Activated naive CD4-positive, alpha-beta T cell treated with anti-CD3 and anti-CD28 coated beads, Interleukin-2, amount 10 ng/mL, durations not matched to agents 7 days and 5 days (primary cell): ENCODE measurements at regions not wholly inside any gene's neighbourhood (a gene's known extent, or its start where the extent isn't known, plus 50 kb on each side); places are given as distances from the start of the nearest gene placed in this dataset.

ENCODE experiments used
- CTCF ChIA-PET: fragments of 350-600 bp; sonication (Branson Sonifier 250); formaldehyde crosslinking; loops from one replicate; lab custom pipeline; 2021; ENCODE audit warnings: antibody characterized with exemption; lab: Charles Lee
- DNase-seq: peaks from one replicate; pipeline ENCODE4 v3.0.0-alpha.2; 2020
- H3K27ac Mint-ChIP-seq: one replicate; pipeline ENCODE4 v1.8.0; 2021; ENCODE audit warnings: mild to moderate bottlenecking, moderate library complexity, mixed read lengths
- H3K27me3 Mint-ChIP-seq: one replicate; pipeline ENCODE4 v1.8.0; 2021; ENCODE audit warnings: mild to moderate bottlenecking, mixed read lengths
- H3K36me3 Mint-ChIP-seq: one replicate; pipeline ENCODE4 v1.8.0; 2021; ENCODE audit warnings: mixed read lengths
- H3K4me1 Mint-ChIP-seq: one replicate; pipeline ENCODE4 v1.8.0; 2021; ENCODE audit warnings: mixed read lengths
- H3K4me3 Mint-ChIP-seq: one replicate; pipeline ENCODE4 v1.8.0; 2021; ENCODE audit warnings: mild to moderate bottlenecking, moderate library complexity, mixed read lengths
- H3K9me3 Mint-ChIP-seq: one replicate; pipeline ENCODE4 v1.8.0; 2021; ENCODE audit warnings: mixed read lengths

DNA sequence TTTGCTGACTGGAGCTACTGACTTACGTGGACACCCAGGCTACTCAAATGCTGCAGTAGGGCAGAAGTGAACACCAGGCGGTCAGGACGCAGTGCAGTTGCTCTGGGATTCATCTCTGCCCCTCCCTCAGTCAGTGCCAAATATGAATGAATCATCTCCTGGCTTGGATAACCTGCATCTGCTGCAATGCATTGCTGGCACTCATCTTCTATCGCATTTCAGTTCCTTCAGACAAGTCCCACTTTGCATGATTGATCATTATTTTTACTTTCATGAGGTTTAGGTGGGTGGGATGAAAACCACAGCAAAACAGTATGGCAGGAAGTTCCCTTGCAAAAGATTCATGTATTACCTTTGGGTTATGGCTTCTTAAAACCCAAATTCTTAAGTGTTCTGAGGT is 224.6 kb upstream of the NRP1 start:
- DNase-seq, result no peak
- Mint-ChIP-seq H3K9me3 (no peaks in the 10 kb centered on the region), H3K36me3 (no peaks in the 10 kb centered on the region), H3K27ac (no peak overlapping the region), H3K4me3 (no peak overlapping the region), H3K4me1 (no peaks in the 10 kb centered on the region), H3K27me3 (no peaks in the 10 kb centered on the region)
- CTCF ChIA-PET, result interaction anchor here (0.7 kb wide), 1 partner anchor 11 kb away, joined by 3 read pairs; no protein-coding TSS in a partner anchor

- Mint-ChIP-seq H3K36me3 (no peaks in the 10 kb centered on the region), H3K9me3 (no peaks in the 10 kb centered on the region), H3K4me3 (no peak overlapping the region), H3K27me3 (no peaks in the 10 kb centered on the region), H3K27ac (no peak overlapping the region), H3K4me1 (no peaks in the 10 kb centered on the region)
- DNase-seq, result no peak
- CTCF ChIA-PET, result no interaction called here
These were observed 222.8 kb upstream of the NRP1 start for GRCh38 chr10:33557313-33557712.

DNA sequence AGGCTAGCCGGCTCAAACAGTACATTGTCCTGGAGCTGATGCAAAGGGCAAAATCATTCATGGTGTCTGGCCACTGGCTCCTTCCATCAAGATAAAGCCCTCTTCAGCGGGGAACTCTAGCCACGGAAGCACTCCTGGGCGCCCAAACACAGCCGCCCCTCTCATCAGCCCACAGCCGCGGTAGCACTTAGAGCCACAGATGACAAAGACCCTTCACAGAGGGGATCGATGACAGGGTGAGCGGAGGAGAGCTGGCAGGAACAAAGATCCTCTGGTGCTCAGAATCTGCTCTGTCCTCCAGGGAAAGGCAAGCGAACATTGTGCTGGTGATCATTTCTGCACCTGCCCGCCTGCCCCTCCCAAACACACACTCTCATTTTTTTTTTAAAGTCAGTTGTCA is 222.2 kb upstream of the NRP1 start:
- no peak overlapping the region for H3K4me3 Mint-ChIP-seq
- CTCF ChIA-PET, result no interaction called here
- H3K4me1 Mint-ChIP-seq, result no peaks in the 10 kb centered on the region
- no peaks in the 10 kb centered on the region for H3K36me3 Mint-ChIP-seq
- no peaks in the 10 kb centered on the region for H3K9me3 Mint-ChIP-seq
- no peaks in the 10 kb centered on the region for H3K27me3 Mint-ChIP-seq
- H3K27ac Mint-ChIP-seq, result no peak overlapping the region
- DNase-seq, result no peak

DNA sequence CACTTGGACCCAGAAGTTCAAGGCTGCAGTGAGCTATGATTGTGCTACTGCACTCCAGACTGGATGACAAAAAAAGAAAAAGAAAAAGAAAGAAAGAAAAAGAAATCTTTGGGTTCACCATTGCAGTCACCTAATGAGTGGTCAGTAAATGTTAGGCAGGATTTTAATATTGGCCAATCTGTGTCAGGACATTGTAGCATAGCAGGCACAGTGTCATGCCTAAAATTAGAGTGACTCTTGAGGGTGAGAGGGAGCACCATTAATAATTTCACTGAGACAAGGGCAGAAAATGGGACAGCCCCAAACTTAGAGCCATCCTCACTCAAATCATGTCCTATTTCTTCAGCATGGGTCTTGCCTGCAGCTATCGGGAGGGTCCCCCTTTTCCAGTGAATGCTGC is 221.6 kb upstream of the NRP1 start:
- H3K9me3 Mint-ChIP-seq, result no peaks in the 10 kb centered on the region
- no peak overlapping the region for H3K4me3 Mint-ChIP-seq
- H3K27ac Mint-ChIP-seq, result no peak overlapping the region
- no peaks in the 10 kb centered on the region for H3K27me3 Mint-ChIP-seq
- H3K36me3 Mint-ChIP-seq, result no peaks in the 10 kb centered on the region
- CTCF ChIA-PET, result no interaction called here
- DNase-seq, result no peak
- H3K4me1 Mint-ChIP-seq, result no peaks in the 10 kb centered on the region

DNA sequence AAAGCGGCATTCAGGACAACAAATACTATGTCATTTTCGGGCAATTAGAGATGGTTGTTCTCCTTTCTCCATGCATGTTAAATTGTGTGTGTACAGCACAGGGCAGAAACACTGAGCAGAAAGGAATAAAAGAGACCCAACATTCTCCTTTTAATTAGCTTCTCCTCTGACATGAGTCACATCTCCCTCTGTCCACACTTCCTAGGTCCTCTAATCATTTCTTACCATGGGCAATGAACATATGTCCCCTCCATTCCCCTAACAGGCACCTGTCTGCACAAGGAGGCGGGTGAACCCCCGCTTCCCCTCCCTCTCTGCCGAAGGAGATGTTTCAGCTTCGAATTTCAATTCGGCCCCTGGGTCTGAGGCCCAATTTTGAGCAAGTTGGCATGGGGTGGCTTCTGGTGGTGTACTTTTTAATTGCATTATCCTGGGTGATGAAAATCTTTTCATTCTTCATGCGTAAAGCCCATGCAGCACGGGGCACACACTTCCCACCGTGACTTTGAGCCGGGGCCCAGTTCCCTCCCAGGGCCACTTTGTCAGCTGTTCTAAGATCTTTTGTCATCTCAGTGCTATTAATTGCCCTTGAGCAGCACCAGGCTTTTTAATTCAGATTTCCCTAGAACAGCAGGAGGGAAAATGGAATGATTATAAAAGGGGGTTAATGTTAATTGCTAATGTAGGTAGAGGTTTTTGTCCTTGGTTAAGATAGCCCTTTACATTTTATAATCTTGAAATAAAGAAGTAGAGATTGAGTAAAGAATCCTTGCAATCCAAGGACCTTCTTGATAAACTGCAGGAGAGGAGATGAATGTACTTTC is 219.5 kb upstream of the NRP1 start:
- CTCF ChIA-PET, result no interaction called here
- H3K4me3 Mint-ChIP-seq, result no peak overlapping the region
- H3K9me3 Mint-ChIP-seq, result no peaks in the 10 kb centered on the region
- no peak overlapping the region for H3K27ac Mint-ChIP-seq
- no peak for DNase-seq
- no peaks in the 10 kb centered on the region for H3K36me3 Mint-ChIP-seq
- no peaks in the 10 kb centered on the region for H3K4me1 Mint-ChIP-seq
- peaks cover 5% of the 10 kb centered on the region for H3K27me3 Mint-ChIP-seq

DNA sequence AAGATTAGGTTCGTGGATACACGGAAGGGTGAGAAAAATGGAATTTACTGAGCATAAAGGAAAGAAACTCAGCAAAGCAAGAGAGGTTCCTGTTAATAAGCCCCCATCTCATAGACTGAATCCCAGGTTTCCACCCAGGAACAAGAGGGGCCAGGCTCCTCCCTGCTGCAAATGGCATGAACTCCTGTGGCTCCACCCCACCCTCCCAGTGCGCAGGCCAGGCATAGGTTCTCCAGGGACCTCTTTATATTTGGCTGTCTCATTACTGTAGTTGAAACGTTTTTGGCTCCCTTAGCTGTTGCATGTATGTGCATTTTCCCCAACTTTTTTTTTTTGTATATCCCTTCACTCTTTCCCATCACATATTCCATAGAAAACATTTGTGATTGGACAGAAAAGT is 217.8 kb upstream of the NRP1 start:
- H3K27ac Mint-ChIP-seq, result no peak overlapping the region
- DNase-seq, result no peak
- H3K9me3 Mint-ChIP-seq, result no peaks in the 10 kb centered on the region
- H3K36me3 Mint-ChIP-seq, result no peaks in the 10 kb centered on the region
- no peak overlapping the region for H3K4me3 Mint-ChIP-seq
- no peaks in the 10 kb centered on the region for H3K4me1 Mint-ChIP-seq
- CTCF ChIA-PET, result interaction anchor here (0.5 kb wide), 1 partner anchor 16 kb away, joined by 3 read pairs; no protein-coding TSS in a partner anchor
- H3K27me3 Mint-ChIP-seq, result peaks cover 5% of the 10 kb centered on the region

GRCh38 chr10:33550811-33551210 is 216.3 kb upstream of the NRP1 start:
- Mint-ChIP-seq H3K27me3 (peaks cover 9% of the 10 kb centered on the region), H3K27ac (no peak overlapping the region), H3K4me1 (no peaks in the 10 kb centered on the region), H3K36me3 (no peaks in the 10 kb centered on the region), H3K4me3 (no peak overlapping the region), H3K9me3 (no peaks in the 10 kb centered on the region)
- CTCF ChIA-PET, result no interaction called here
- DNase-seq, result no peak

- H3K36me3 Mint-ChIP-seq, result no peaks in the 10 kb centered on the region
- DNase-seq, result no peak
- no peak overlapping the region for H3K4me3 Mint-ChIP-seq
- H3K9me3 Mint-ChIP-seq, result no peaks in the 10 kb centered on the region
- peaks cover 9% of the 10 kb centered on the region for H3K27me3 Mint-ChIP-seq
- no peaks in the 10 kb centered on the region for H3K4me1 Mint-ChIP-seq
- no peak overlapping the region for H3K27ac Mint-ChIP-seq
- CTCF ChIA-PET, result interaction anchor here (0.7 kb wide), 1 partner anchor 11 kb away, joined by 3 read pairs; no protein-coding TSS in a partner anchor
These were observed 213.5 kb upstream of the NRP1 start for GRCh38 chr10:33547976-33548375.

DNA sequence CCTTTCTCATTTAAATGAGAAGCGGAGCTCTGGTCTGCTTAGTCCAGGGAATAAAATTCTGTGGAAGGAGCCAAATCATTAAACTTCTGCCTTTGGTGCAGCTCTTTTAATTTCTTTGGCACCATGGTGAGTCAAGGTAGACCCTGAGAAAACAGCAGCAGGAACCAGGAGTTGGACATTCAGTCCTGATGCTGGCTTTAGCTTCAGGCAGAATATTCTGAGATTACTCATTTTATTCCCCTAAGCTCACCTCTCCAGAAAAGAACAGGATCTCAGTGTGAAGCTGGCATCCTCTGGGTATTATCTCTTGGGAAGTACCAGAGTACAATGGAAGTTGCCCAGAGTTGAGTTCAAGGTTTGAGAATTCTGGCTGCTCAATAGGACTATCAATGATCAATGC is 211.6 kb upstream of the NRP1 start:
- H3K36me3 Mint-ChIP-seq, result no peaks in the 10 kb centered on the region
- H3K27ac Mint-ChIP-seq, result no peak overlapping the region
- DNase-seq, result no peak
- H3K4me1 Mint-ChIP-seq, result no peaks in the 10 kb centered on the region
- CTCF ChIA-PET, result no interaction called here
- peaks cover 9% of the 10 kb centered on the region for H3K27me3 Mint-ChIP-seq
- H3K4me3 Mint-ChIP-seq, result no peak overlapping the region
- no peaks in the 10 kb centered on the region for H3K9me3 Mint-ChIP-seq

- Mint-ChIP-seq H3K9me3 (no peaks in the 10 kb centered on the region), H3K27me3 (peaks cover 4% of the 10 kb centered on the region), H3K27ac (no peak overlapping the region), H3K36me3 (no peaks in the 10 kb centered on the region), H3K4me3 (no peak overlapping the region), H3K4me1 (no peaks in the 10 kb centered on the region)
- CTCF ChIA-PET, result no interaction called here
- DNase-seq, result no peak
These were observed 208.5 kb upstream of the NRP1 start for GRCh38 chr10:33542752-33543505.

GRCh38 chr10:33539116-33539515 is 204.6 kb upstream of the NRP1 start:
- Mint-ChIP-seq H3K36me3 (no peaks in the 10 kb centered on the region), H3K27me3 (no peaks in the 10 kb centered on the region), H3K4me1 (no peaks in the 10 kb centered on the region), H3K4me3 (no peak overlapping the region), H3K27ac (no peak overlapping the region), H3K9me3 (no peaks in the 10 kb centered on the region)
- CTCF ChIA-PET, result no interaction called here
- DNase-seq, result no peak

DNA sequence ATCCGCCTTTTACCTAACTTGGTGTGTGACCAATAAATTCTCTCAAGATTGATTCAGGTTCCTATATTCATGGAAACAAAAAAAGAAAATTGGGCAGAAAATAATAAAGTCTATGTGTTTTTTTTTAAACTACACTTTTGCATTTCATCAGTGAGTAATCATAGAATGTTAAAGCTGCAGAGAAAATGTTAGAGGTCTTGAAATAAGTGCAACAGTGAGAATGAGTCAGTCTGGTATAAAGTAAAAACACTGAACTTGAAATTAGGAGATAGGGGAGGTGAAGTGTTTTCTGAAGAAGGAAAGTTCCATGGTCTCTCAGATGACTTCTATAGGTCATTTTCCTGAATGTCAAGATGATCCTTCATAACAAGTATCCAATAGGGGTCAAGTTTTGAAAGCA is 202.6 kb upstream of the NRP1 start:
- no peaks in the 10 kb centered on the region for H3K4me1 Mint-ChIP-seq
- H3K27me3 Mint-ChIP-seq, result no peaks in the 10 kb centered on the region
- no peak overlapping the region for H3K4me3 Mint-ChIP-seq
- no peaks in the 10 kb centered on the region for H3K9me3 Mint-ChIP-seq
- DNase-seq, result no peak
- no peaks in the 10 kb centered on the region for H3K36me3 Mint-ChIP-seq
- H3K27ac Mint-ChIP-seq, result no peak overlapping the region
- CTCF ChIA-PET, result no interaction called here

DNA sequence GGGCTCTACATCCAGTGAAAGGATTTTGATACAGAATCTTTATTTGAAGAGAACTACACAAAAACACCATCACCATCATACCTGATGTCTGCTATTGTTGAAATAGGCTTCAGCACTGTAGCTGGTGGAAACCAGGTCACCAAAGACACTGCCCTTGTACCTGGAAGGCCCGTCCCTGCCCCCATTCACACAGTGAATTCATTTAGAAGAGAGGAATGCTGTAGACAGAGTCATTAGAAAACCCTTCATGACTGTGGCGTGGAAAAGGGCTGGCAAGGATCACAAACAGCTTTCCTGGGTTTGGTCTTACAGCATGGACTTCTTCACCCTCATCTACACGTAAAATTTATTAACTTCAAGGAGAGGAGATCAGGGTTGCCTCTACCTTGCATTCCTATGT is 202.0 kb upstream of the NRP1 start:
- Mint-ChIP-seq H3K4me3 (no peak overlapping the region), H3K9me3 (no peaks in the 10 kb centered on the region), H3K27me3 (no peaks in the 10 kb centered on the region), H3K27ac (no peak overlapping the region), H3K36me3 (no peaks in the 10 kb centered on the region), H3K4me1 (no peaks in the 10 kb centered on the region)
- CTCF ChIA-PET, result no interaction called here
- no peak for DNase-seq

DNA sequence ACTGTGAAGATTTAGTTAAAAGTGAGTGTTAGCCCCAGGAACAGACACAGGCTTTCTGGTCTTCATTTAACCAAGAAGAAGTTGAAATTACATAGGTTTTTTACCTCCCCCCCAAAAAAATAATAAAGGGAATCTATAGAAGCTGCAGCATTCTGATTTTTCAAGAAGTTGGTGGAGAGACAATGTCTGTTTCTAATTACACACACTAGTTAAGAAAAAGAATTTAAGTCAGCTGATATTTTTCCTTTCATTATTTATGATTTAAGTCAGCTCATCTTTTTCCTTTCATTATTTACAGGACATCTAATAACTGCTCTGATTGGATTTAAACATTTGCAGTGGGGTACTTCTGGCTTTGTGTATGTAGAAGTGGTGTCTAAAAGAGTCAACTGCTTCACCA is 201.4 kb upstream of the NRP1 start:
- Mint-ChIP-seq H3K36me3 (no peaks in the 10 kb centered on the region), H3K27ac (no peak overlapping the region), H3K4me1 (no peaks in the 10 kb centered on the region), H3K9me3 (no peaks in the 10 kb centered on the region), H3K4me3 (no peak overlapping the region), H3K27me3 (no peaks in the 10 kb centered on the region)
- CTCF ChIA-PET, result no interaction called here
- no peak for DNase-seq

GRCh38 chr10:33534416-33534815 is 199.9 kb upstream of the NRP1 start:
- DNase-seq, result no peak
- Mint-ChIP-seq H3K36me3 (no peaks in the 10 kb centered on the region), H3K27me3 (no peaks in the 10 kb centered on the region), H3K9me3 (no peaks in the 10 kb centered on the region), H3K4me1 (no peaks in the 10 kb centered on the region), H3K27ac (no peak overlapping the region), H3K4me3 (no peak overlapping the region)
- CTCF ChIA-PET, result no interaction called here
